Trophoblast cell (in vitro differentiated cells and primary cell): ENCODE measurements at regions not wholly inside any gene's neighbourhood (a gene's known extent, or its start where the extent isn't known, plus 50 kb on each side); places are given as distances from the start of the nearest gene placed in this dataset.

ENCODE experiments used
- DNase-seq, 2 donors: peaks; one replicate each; pipeline ENCODE4 v3.0.0-alpha.2; 2016
- H2AFZ ChIP-seq: 2 replicates; pipeline ENCODE4 v1.6.1; 2013; ENCODE audit warnings: low read length, moderate library complexity, mild to moderate bottlenecking; ENCODE audit not compliant: insufficient read depth, poor library complexity
- H2AK5ac ChIP-seq: 2 replicates; pipeline ENCODE4 v1.6.1; 2013; ENCODE audit warnings: mild to moderate bottlenecking, low read length
- H2BK120ac ChIP-seq: 2 replicates; pipeline ENCODE4 v1.6.1; 2013; ENCODE audit warnings: low read length, mild to moderate bottlenecking, moderate library complexity; ENCODE audit not compliant: insufficient read depth, poor library complexity
- H2BK12ac ChIP-seq: 2 replicates; pipeline ENCODE4 v1.6.1; 2013; ENCODE audit warnings: mild to moderate bottlenecking, low read length, moderate library complexity
- H2BK5ac ChIP-seq: 2 replicates; pipeline ENCODE4 v1.6.1; 2013; ENCODE audit warnings: low read length, low read depth, moderate library complexity, mild to moderate bottlenecking; ENCODE audit not compliant: poor library complexity
- H3K14ac ChIP-seq: 2 replicates; pipeline ENCODE4 v1.6.1; 2013; ENCODE audit warnings: mild to moderate bottlenecking, low read length
- H3K18ac ChIP-seq: 2 replicates; pipeline ENCODE4 v1.6.1; 2013; ENCODE audit warnings: mild to moderate bottlenecking, low read length
- H3K23ac ChIP-seq: 2 replicates; pipeline ENCODE4 v1.6.1; 2013; ENCODE audit warnings: low read length
- H3K27ac ChIP-seq: 2 replicates; pipeline ENCODE4 v1.5.1; 2013; ENCODE audit warnings: low read depth, mild to moderate bottlenecking, inconsistent platforms, low read length, moderate library complexity
- H3K27me3 ChIP-seq: 2 replicates; pipeline ENCODE4 v1.6.1; 2013; ENCODE audit warnings: inconsistent platforms, mild to moderate bottlenecking, low read length, moderate library complexity; ENCODE audit not compliant: insufficient read depth
- H3K36me3 ChIP-seq, 2 experiments: 1 replicate in 1 of 2; 2 replicates in 1 of 2; pipeline ENCODE4 v1.6.1; 2013; ENCODE audit warnings: low read length in 2 of 2, mild to moderate bottlenecking in 2 of 2, moderate library complexity in 1 of 2; ENCODE audit not compliant: insufficient read depth in 2 of 2, control insufficient read depth in 1 of 2
- H3K4ac ChIP-seq: 2 replicates; pipeline ENCODE4 v1.6.1; 2013; ENCODE audit warnings: low read depth, mild to moderate bottlenecking, low read length, moderate library complexity
- H3K4me1 ChIP-seq, 2 experiments: 1 replicate in 1 of 2; 2 replicates in 1 of 2; pipeline ENCODE4 v1.6.1; 2013; ENCODE audit warnings: low read length in 2 of 2, mild to moderate bottlenecking in 2 of 2, moderate library complexity in 1 of 2; ENCODE audit not compliant: insufficient read depth in 2 of 2, control insufficient read depth in 1 of 2
- H3K4me2 ChIP-seq: 2 replicates; pipeline ENCODE4 v1.6.1; 2013; ENCODE audit warnings: inconsistent platforms, mild to moderate bottlenecking, low read length, moderate library complexity
- H3K4me3 ChIP-seq: 2 replicates; pipeline ENCODE4 v1.5.1; 2013; ENCODE audit warnings: mild to moderate bottlenecking, low read depth, low read length, inconsistent platforms
- H3K79me1 ChIP-seq: one replicate; pipeline ENCODE4 v1.6.1; 2013; ENCODE audit warnings: low read length
- H3K79me2 ChIP-seq: 2 replicates; pipeline ENCODE4 v1.6.1; 2013; ENCODE audit warnings: low read length, mild to moderate bottlenecking; ENCODE audit not compliant: control insufficient read depth, insufficient read depth, poor library complexity
- H3K9ac ChIP-seq: 2 replicates; pipeline ENCODE4 v1.6.1; 2013; ENCODE audit warnings: mild to moderate bottlenecking, low read length
- H3K9me3 ChIP-seq: 2 replicates; pipeline ENCODE4 v1.6.1; 2013; ENCODE audit warnings: low read depth, mild to moderate bottlenecking, control low read depth, inconsistent platforms, low read length; ENCODE audit not compliant: insufficient read depth
- H4K12ac ChIP-seq: 2 replicates; pipeline ENCODE4 v1.6.1; 2013; ENCODE audit warnings: low read depth, mild to moderate bottlenecking, low read length, moderate library complexity
- H4K8ac ChIP-seq: 2 replicates; pipeline ENCODE4 v1.6.1; 2013; ENCODE audit warnings: low read depth, mild to moderate bottlenecking, low read length, moderate library complexity
- H4K91ac ChIP-seq: one replicate; pipeline ENCODE4 v1.6.1; 2013; ENCODE audit warnings: low read depth, mild to moderate bottlenecking, low read length, moderate library complexity
- WGBS: extraction: QIAGEN DNeasy Blood & Tissue Kit; methylation state at CpG from one replicate; pipeline ENCODE4 v1.1.7; 2013; ENCODE audit warnings: missing lambda C conversion rate; ENCODE audit not compliant: insufficient read length, insufficient coverage; ENCODE audit errors: extremely low coverage; 5-methylcytosine and 5-hydroxymethylcytosine counted together

DNA sequence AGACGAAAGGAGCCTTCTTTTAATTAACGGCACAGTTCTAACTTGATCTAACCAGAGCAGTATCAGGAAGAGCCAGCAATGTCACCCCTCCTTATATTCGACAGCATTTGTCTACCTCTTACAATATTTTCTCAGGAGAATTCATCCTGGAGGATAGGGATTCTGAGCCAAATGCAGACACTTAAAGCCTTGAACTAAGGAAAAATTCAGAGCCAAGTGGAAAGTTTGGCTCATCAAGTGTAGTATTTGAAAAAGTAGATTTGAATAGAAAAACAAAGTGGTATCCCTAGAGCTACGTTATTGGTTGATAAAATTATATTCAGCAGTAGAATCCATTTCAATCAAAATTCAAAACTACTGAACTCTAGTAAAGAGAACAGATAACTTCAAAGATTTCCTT lies 732.0 kb upstream of the ADGRL2 start:
- Histone ChIP-seq H3K23ac (no peak overlapping the region), H3K79me2 (no peaks in the 10 kb centered on the region), H3K4me2 (no peak overlapping the region), H3K18ac (no peak overlapping the region), H3K9me3 (no peaks in the 10 kb centered on the region), H2BK120ac (no peak overlapping the region), H2AK5ac (no peak overlapping the region), H2AFZ (no peak overlapping the region), H3K36me3 (no peaks in the 10 kb centered on the region), H3K79me1 (no peaks in the 10 kb centered on the region), H3K14ac (no peak overlapping the region), H2BK5ac (no peak overlapping the region), H3K4me3 (no peak overlapping the region), H3K27me3 (no peaks in the 10 kb centered on the region), H3K27ac (no peak overlapping the region), H3K9ac (no peak overlapping the region), H3K4me1 (no peaks in the 10 kb centered on the region), H4K91ac (no peak overlapping the region), H4K8ac (no peak overlapping the region), H2BK12ac (no peak overlapping the region), H3K4ac (no peak overlapping the region), H4K12ac (no peak overlapping the region)
- DNase-seq: no peak
- WGBS: no CpG with 5 or more reads among the region's 4 CpGs

DNA sequence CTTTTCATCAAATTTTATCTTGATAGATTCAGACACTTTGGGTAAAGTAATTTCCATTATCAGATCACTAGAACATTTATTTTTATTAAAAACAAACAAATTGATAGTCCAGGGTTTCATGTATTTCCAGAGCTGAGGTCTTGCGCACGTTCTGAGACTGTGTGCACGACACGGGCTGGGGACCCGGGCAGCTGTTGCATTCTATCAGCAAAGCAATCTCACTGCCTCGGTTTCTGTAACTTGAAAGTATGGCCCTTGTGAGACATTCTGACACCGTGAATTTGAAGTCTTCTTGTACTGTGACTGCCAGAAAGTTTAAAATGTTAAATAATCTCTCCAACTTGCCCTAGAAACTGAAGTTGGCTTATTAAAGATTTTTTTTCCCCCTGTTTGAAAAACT lies 746.9 kb upstream of the ADGRL2 start:
- Histone ChIP-seq H2AFZ (no peak overlapping the region), H3K18ac (no peak overlapping the region), H3K27me3 (no peaks in the 10 kb centered on the region), H3K79me2 (no peaks in the 10 kb centered on the region), H3K9ac (no peak overlapping the region), H3K23ac (no peak overlapping the region), H4K8ac (no peak overlapping the region), H2BK5ac (no peak overlapping the region), H3K9me3 (no peaks in the 10 kb centered on the region), H3K14ac (no peak overlapping the region), H2AK5ac (no peak overlapping the region), H3K4ac (no peak overlapping the region), H3K79me1 (no peaks in the 10 kb centered on the region), H3K4me3 (no peak overlapping the region), H3K36me3 (no peaks in the 10 kb centered on the region), H2BK120ac (no peak overlapping the region), H3K4me2 (no peak overlapping the region), H4K12ac (no peak overlapping the region), H4K91ac (no peak overlapping the region), H2BK12ac (no peak overlapping the region), H3K27ac (no peak overlapping the region), H3K4me1 (no peaks in the 10 kb centered on the region)
- DNase-seq: no peak
- WGBS: no CpG with 5 or more reads among the region's 7 CpGs

DNA sequence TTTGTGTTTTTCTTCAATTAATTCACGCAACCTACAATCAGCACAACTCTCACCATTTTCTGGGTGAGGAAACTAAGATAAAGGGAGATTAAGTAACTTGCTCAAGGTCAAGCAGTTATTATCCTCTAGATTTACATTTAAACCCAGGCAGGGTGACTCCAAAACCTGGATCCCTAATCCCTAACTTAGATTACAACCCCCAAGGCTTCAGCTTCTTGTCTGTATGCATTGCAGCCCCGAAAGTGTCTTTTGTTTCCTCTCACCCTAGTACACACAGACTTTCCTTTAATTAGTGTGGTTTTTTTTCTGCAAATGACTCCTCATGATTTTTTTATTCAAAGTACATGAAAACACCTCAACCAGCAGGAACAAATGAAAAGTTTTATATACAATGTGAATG lies 748.6 kb upstream of the ADGRL2 start:
- no peaks in the 10 kb centered on the region for H3K79me1 ChIP-seq
- no peak overlapping the region for H3K14ac ChIP-seq
- no peak overlapping the region for H3K9ac ChIP-seq
- no peak overlapping the region for H2AK5ac ChIP-seq
- no peak overlapping the region for H4K12ac ChIP-seq
- no peaks in the 10 kb centered on the region for H3K79me2 ChIP-seq
- no peak overlapping the region for H3K4me3 ChIP-seq
- H3K36me3 ChIP-seq: no peaks in the 10 kb centered on the region
- no peak overlapping the region for H2BK12ac ChIP-seq
- H3K4ac ChIP-seq: no peak overlapping the region
- no peak overlapping the region for H3K18ac ChIP-seq
- no CpG with 5 or more reads among the region's 2 CpGs for WGBS
- H3K27me3 ChIP-seq: no peaks in the 10 kb centered on the region
- no peak overlapping the region for H4K8ac ChIP-seq
- no peak overlapping the region for H3K23ac ChIP-seq
- H3K27ac ChIP-seq: no peak overlapping the region
- no peak for DNase-seq
- no peak overlapping the region for H2BK120ac ChIP-seq
- no peaks in the 10 kb centered on the region for H3K4me1 ChIP-seq
- H3K4me2 ChIP-seq: no peak overlapping the region
- H4K91ac ChIP-seq: no peak overlapping the region
- H3K9me3 ChIP-seq: no peaks in the 10 kb centered on the region
- H2AFZ ChIP-seq: no peak overlapping the region
- H2BK5ac ChIP-seq: no peak overlapping the region

DNA sequence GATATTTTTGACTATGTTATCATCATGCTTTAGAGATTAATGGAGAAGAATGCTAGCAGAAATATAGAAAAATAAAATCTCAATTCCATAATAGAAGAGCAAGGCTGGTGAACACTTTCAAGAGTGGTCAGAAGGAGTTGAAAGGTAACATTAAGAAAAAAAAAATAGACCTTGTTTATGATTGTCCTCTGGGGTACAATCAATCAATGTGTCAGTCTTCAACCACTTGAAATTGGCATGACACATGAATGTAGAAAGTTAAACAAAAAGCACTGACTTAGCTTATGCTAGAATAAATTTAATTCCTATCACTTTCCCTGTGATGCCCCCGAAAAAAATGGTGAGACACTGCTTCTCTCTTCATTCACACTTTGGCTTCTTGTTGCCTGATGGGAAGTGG lies 750.3 kb upstream of the ADGRL2 start:
- WGBS: no CpG with 5 or more reads among the region's 1 CpG

More for the DNA sequence above, 750.3 kb upstream of the ADGRL2 start:
- Histone ChIP-seq H3K18ac (no peak overlapping the region), H4K91ac (no peak overlapping the region), H3K27ac (no peak overlapping the region), H3K9me3 (no peaks in the 10 kb centered on the region), H4K12ac (no peak overlapping the region), H3K36me3 (no peaks in the 10 kb centered on the region), H3K23ac (no peak overlapping the region), H2BK5ac (no peak overlapping the region), H2BK120ac (no peak overlapping the region), H3K4me3 (no peak overlapping the region), H3K27me3 (no peaks in the 10 kb centered on the region), H3K4me2 (no peak overlapping the region), H2BK12ac (no peak overlapping the region), H2AFZ (no peak overlapping the region), H3K14ac (no peak overlapping the region), H3K4me1 (no peaks in the 10 kb centered on the region), H3K79me1 (no peaks in the 10 kb centered on the region), H4K8ac (no peak overlapping the region), H3K9ac (no peak overlapping the region), H3K79me2 (no peaks in the 10 kb centered on the region), H3K4ac (no peak overlapping the region), H2AK5ac (no peak overlapping the region)
- no peak for DNase-seq
